HG03571 (cell line): ENCODE measurements at regions not wholly inside any gene's neighbourhood (a gene's known extent, or its start where the extent isn't known, plus 50 kb on each side); places are given as distances from the start of the nearest gene placed in this dataset.
"Not testable (repeated sequence)": the region's sequence is repeated elsewhere in the genome, so short reads cannot be mapped to it uniquely, and the experiment has no call there.

ENCODE experiments used
- ATAC-seq: cut with Tn5 transposase; IDR thresholded peaks from one replicate; pipeline ENCODE4 v1.9.1; 2021; ENCODE audit not compliant: unreplicated experiment

DNA sequence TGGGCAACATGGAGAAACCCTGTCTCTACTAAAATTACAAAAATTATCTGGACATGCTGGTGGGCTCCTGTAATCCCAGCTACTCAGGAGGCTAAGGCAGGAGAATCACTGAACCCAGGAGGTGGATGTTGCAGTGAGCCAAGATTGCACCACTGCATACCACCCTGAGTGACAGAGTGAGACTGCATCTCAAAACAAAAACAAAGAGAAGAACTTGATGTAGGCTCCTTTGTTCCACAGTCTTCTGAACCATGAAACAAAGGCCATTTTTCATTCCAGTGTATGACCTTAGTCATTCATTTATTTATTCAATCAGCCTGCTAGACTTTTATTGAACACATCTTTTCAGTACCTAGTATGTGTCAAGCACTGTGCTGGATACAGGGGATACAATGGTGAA, 369.6 kb downstream of the FAT3 start:
- no peak for ATAC-seq

DNA sequence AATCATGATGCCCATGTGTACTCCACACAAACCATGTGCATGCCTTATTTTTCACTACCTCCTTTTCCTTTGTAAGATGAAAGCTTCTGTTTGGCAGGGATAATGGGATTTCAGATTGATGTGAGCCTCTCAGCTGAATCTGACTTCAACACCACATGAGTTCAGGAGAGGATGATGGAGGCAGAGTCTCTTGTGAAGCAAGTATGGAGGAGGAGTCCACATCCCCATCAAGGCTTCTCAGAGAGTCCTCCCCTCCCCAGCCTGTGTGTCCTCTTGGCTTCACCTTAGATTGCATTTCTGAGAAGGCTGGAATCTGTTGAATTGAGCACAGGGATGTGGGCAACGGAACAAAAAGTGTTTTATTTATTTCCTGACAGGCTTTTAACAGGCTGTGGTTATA, 370.4 kb downstream of the FAT3 start:
- ATAC-seq, result no peak

DNA sequence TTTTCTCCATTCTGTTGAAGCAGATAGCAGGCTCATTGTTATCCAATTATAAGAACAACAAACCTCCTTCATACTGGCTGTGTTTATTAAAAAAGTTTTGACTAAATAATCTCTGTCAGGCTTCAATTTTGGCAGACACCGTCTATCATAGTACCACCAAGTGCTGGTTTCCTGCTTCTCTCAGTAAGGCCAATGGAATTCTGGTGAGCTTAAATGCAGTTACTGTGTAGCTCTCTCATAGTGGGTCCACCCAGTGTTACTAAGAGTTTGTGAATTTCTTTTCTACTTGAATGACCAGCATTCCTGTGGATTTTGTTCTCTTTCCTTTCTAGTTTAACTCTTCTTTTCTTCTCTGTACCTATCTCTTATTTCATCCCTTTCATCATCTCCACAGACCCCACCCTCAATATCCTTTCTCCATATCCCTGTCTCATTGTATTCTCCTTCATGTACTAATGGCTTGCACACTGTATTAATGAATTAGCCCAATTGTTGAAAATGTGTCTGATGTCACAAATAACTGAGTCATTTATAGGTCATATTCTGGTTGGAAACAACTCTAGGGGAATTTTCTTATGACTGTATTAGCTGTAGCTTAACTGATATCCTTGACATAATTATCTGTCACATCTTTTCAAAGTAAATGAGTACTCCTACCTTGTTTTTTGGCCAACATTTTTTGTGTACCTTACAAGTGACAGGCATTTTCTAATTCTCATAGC, 372.1 kb downstream of the FAT3 start:
- no peak for ATAC-seq

DNA sequence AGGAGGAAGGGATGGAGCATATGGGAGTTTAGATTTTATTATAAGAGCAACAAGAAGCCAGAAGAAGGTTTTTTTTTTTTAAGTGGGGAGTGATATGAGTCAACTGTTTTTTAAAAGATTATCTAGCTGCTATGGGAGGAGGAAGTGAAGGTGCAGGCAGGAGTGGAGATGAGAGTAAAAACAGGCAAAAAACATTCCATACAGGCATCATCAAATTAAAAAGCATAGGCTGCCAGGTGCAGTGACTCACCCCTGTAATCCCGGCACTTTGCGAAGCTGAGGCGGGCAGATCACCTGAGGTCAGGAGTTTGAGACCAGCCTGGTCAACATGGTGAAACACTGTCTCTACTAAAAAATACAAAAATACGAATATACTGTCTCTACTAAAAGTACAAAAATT, 368.4 kb upstream of the MTNR1B start:
- no peak for ATAC-seq

DNA sequence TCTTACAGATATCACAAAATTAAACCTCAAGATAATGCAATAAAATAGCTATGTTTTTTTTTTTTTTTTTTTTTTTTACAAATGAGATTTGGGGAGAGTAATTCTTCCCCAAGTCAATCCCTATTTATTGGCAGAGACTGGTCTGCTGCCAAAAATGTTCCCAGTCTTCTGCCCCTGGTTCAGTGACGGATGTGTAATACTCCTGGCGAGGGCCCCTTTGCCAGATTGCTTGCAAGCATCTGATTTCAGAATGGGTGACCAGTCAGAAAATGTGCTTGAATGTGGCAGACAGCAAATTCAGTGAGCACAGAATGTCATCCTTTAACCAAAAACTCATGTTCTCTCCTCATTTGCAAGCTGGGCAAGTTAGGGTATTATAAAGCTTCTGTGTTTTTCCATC, 363.8 kb upstream of the MTNR1B start:
- ATAC-seq, result no peak

DNA sequence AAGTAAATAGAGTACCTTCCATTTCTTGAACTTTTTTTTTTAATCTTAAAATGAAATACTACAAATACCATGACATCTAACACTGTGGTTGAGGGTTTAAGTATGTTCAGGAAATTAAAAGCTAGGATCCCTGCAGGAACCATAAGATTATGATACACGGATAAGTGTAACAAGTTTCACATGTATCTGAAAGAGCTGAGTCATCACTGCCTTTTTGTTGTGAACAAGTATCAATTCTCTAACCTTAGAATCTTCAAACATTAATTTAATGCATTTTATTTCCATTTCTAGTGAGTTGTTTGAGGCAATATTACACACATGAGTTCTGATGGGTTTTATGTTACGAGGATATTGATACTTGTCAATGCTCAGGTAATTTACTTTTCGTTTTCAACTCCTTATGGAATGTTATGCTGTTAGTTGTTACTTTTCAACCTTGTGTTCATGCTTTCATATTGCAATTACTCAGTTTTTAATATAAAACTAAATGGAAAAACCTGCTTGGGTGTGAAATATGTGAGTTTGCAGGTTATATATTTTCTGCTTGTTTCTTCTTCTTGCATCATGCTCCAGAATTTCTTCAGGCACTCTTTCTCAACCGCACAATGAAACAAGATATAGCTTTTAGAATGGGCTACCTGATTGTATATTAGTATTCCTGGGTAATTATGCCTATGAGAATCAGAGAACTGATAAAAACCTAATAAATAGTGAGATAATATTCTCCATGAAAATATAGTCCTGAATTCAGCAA, 361.3 kb upstream of the MTNR1B start:
- ATAC-seq, result no peak

DNA sequence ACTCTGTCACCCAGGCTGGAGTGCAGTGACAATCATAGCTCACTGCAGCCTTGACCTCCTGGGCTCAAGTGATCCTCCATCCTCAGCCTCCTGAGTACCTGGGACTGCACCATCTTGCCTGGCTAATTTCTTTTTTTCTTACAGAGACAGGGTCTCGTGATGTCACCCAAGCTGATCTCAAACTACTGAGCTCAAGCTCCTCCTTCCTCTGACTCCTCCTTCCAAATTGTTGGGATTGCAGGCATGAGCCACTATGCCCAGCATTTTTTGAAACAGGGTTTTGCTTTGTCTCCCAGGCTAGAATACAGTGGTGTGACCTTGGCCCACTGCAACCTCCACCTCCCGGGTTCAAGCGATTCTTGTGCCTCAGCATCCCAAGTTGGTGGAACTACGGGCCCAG, 358.3 kb upstream of the MTNR1B start:
- no peak for ATAC-seq

DNA sequence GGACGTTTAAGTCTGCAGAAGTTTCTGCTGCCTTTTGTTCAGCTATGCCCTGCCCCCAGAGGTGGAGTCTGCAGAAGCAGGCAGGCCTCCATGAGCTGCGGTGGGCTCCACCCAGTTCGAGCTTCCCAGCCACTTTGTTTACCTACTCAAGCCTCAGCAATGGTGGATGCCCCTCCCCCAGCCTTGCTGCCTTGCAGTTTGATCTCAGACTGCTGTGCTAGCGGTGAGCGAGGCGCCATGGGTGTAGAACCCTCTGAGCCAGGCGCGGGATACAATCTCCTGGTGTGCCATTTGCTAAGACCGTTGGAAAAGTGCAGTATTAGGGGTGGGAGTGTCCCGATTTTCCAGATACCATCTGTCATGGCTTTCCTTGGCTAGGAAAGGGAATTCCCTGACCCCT, 351.4 kb upstream of the MTNR1B start:
- not testable (repeated sequence) for ATAC-seq

DNA sequence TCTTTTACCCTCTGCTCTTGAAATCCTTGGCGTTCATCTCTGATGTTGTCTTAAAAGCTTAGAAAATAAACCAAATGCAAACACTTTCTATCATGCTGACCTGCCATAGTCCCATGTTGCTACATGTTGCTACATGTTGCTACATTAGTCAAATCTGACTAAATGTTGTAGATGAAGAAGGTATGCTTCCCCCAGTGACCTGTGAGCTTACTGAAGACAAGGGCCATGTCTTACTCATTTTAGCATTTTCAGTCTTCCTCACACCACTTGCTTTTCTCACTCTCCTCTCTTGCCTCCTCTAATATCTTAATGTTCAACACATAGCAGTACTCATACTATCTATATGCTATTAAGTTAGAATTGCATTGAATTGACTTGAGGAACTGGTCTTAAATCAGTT, 346.4 kb upstream of the MTNR1B start:
- no peak for ATAC-seq

DNA sequence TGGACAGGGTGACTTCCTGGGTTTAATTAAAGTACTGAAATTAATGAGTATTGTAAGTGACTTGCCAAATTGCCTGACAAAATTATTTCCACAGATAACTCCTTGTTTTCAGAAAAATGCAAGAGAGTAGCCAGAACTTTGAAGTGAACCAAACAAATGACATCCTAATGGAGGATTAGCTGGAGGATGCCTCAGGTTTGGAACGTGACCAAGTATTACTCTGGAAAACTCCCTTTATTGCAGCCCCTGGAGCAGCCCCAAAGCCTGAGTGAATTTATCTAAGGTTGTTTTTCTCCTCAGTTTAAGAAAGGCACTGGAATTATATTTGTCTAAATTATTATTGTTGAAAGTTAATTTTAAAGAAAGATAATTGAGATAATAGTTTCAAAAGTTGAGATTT, 343.6 kb upstream of the MTNR1B start:
- no peak for ATAC-seq

- ATAC-seq, result no peak
These were observed 342.8 kb upstream of the MTNR1B start for GRCh38 chr11:92626624-92627023.

DNA sequence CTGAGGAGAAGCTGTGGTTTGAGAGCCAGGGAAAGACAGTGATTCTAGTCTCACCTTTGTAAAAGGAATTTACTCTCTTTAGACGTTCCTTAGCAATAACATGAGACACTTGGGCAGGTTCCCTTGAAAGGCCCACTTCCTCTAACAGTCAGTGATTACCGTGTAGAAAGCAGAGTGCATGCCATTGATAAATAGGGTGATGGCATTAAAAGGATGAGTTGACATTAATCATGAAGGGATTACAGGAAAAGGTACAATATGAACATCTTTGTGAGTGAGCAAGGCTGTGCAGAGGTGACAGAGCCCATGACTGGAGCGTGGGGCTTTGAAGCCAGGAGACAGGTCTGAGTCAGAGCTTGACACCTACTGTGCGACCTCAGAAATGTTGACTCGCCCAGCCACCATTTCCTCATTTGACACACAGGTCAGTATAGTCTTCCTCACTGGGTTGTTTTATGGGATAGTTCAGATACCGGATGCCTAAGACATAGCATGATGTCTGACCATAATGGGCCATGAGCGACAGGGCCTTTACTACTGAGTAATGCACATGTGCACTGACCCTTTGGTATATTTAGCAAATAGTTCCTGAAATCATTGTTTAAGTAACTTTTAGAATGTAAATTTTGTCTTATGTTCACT, 341.7 kb upstream of the MTNR1B start:
- ATAC-seq, result no peak

GRCh38 chr11:92628401-92629292, 340.8 kb upstream of the MTNR1B start:
- ATAC-seq, result no peak

GRCh38 chr11:92632495-92632894, 337.0 kb upstream of the MTNR1B start:
- no peak for ATAC-seq

GRCh38 chr11:92633820-92634219, 335.6 kb upstream of the MTNR1B start:
- ATAC-seq, result no peak

DNA sequence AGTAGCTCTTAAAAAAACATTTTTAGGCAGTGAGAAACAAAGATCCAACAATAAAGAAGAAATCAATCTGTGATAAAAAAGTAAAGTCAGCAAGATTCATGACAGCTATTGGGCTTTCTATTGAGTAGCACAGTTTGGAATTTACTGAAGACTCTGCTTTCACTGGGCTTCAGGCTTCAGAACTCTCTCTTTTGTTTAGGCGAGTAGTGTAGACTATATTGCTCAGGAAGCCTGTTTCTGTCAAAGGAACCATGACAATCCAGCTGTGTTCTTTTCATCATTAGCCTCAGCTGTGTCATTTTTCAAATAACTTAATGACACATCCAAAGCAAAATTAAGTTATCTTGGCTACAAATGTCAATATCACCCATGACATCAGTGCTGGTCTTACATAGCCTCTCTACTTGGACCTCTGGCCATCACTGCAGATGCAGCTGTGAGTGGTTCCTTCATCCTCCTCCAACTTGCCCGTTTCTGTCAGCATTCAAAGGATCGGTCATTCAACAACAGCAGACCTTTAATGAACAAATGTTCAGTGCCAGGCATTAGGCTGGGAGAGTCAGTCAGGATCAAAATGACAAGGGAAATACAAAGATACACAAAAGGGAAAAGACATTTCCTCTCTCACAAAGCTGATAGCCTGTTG, 332.8 kb upstream of the MTNR1B start:
- ATAC-seq, result no peak

DNA sequence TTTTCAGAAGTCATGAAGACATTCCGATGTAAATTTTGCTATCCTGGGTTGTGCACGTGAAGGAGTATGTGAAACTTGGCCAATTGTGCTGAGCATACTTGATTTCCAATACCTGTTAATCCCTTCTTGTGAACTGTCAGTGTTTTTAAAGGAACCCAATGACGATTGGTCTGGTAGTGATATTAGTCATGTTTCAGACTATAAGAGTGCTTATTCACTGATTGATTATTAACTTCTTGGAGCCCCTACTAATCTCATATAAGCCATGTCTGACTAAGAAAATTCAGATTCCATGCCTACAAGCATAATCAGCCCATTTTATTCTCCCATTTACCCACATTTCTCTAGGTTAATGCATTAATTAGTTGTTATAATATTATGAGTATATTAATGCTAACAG, 330.8 kb upstream of the MTNR1B start:
- no peak for ATAC-seq

DNA sequence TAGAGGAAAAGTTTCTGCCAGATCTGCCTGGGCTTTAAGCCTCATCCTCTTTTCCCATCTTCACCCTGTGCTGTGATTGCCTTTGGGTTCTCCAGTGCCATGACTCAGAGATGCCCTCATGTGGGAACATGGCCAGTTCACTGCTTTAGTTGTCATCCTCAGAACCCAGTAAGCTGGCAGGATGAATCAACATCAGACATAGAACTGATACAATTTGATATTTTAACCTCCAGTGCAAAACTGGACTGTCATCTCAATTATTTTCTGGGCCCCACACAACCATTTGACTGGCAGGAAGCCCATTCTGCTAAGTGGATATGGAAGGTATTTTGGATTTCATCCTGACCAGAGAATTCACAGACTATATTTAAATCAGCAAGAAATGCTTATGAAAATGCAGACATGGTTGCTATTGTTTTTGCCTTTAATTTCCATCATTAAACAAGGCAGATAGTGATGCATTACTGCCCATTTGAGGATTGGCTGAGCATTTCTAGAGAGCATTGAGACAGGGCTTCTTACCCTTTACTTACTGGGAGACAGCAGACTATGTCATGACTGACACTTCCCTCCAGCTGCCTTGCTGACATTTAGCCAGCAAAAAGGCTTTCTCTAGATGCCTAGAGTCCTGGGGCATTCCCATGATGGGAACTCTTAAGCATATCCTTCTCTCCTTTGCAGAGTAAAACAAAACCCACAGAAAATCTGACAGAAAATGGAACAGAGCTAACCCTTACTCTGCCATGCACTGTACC, 327.1 kb upstream of the MTNR1B start:
- no peak for ATAC-seq

- ATAC-seq, result no peak
These were observed 325.6 kb upstream of the MTNR1B start for GRCh38 chr11:92643827-92644226.
